ENCODE measurements at regions not wholly inside any gene's neighbourhood (a gene's known extent, or its start where the extent isn't known, plus 50 kb on each side); places are given as distances from the start of the nearest gene placed in this dataset.

DNA sequence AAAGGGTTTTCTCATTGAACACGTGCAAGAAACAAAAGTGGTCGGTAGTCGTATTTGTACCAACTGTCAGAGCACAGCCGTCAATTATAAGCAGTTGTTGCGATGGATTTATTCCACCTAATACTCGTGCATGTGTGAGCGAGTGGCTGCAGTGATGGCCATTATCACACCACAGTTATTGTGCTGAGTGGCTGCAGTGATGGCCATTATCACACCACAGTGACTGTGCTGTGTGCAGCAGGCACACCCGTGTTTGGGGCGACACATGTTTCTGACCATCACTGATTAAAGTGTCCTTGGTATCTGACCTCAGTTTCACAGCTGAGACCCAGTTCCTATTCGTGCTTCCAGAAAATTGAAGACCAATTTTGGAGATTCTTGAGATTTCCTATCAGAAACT is 142.9 kb upstream of the PFKP start:
- Histone ChIP-seq H3K9me3 (no peaks in the 10 kb centered on the region), H3K27me3 (no peaks in the 10 kb centered on the region), H3K4me1 (no peaks in the 10 kb centered on the region), H3K36me3 (no peaks in the 10 kb centered on the region), H3K27ac (no peak overlapping the region), H3K4me3 (no peak overlapping the region)
- TF ChIP-seq, protein P1, sequence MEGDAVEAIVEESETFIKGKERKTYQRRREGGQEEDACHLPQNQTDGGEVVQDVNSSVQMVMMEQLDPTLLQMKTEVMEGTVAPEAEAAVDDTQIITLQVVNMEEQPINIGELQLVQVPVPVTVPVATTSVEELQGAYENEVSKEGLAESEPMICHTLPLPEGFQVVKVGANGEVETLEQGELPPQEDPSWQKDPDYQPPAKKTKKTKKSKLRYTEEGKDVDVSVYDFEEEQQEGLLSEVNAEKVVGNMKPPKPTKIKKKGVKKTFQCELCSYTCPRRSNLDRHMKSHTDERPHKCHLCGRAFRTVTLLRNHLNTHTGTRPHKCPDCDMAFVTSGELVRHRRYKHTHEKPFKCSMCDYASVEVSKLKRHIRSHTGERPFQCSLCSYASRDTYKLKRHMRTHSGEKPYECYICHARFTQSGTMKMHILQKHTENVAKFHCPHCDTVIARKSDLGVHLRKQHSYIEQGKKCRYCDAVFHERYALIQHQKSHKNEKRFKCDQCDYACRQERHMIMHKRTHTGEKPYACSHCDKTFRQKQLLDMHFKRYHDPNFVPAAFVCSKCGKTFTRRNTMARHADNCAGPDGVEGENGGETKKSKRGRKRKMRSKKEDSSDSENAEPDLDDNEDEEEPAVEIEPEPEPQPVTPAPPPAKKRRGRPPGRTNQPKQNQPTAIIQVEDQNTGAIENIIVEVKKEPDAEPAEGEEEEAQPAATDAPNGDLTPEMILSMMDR (IDR thresholded peaks at IDR 0.05), result no peak
- no peak for TF ChIP-seq POLR2AphosphoS5 (IDR thresholded peaks at IDR 0.05; ENCODE audit: insufficient read depth in 1 of 2, low read depth in 1 of 2)
- TF ChIP-seq POLR2A (IDR thresholded peaks at IDR 0.05), result no peak
- no peak for DNase-seq (ENCODE audit: extremely low spot score in 2 of 2)
- intact Hi-C loops (cut with DNase I), result no loop called here

DNA sequence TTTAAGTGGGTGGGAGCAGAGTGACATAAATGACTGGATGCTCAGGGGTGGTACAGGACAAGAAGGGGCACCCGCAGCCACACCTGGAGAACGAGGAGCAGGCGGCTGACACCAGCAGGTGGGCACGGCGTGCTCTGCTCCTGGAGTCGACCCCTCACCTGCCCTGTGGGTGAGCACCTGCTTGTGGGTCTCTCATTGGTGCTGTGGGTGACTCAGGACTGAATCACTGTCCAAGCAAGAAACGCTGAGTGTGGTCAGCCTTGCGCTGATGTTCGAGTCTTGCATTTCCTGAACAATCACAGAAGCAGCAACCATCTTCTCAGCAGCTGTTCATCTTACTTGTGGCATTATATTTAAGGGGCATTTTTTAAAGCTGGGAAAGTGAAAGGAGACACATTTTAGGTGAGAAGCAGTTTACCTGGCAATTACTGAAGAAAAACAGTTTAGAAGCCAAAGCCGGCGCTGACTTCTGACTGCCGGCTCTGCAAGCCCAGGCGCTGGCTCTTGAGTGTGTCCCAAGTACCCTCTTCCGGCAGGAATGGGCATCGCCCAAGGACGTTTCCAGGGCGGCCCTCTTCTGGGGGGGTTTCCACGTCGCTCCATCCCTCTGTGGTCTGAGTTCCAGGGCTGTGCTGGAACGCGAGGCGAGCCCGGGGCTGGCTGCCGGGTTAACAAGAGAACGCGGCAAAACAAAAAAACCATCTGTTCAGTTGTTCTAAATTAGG is 145.2 kb upstream of the PFKP start:
- H3K9me3 ChIP-seq, result no peaks in the 10 kb centered on the region
- H3K36me3 ChIP-seq, result no peaks in the 10 kb centered on the region
- no peaks in the 10 kb centered on the region for H3K4me1 ChIP-seq
- no peaks in the 10 kb centered on the region for H3K27me3 ChIP-seq
- TF ChIP-seq POLR2AphosphoS5 (IDR thresholded peaks at IDR 0.05; ENCODE audit: insufficient read depth in 1 of 2, low read depth in 1 of 2) (no peak), POLR2A (IDR thresholded peaks at IDR 0.05) (no peak)
- TF ChIP-seq, protein P1 (IDR thresholded peaks at IDR 0.05), result no peak
- H3K4me3 ChIP-seq, result no peak overlapping the region
- no peak overlapping the region for H3K27ac ChIP-seq
- intact Hi-C loops (cut with DNase I), result no loop called here
- no peak for DNase-seq (ENCODE audit: extremely low spot score in 2 of 2)

DNA sequence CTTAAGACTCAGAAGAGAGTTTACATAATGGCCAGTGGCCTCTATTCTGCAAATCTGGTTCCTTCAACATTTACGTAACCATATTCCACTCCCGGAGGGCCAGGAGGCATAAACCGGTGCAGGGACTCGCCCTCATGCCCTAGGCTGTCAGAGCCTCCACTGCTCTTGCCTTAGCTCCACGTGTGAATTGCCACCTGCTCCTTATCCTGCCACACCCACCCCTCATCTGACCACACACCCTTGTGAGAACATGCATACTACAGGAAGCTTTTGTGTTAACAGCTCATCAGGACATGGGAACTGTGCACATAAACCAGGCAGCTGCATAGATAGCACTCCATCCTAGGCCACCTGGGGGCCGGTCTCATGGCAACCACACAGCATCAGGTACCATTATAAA is 146.7 kb upstream of the PFKP start:
- Histone ChIP-seq H3K27me3 (no peaks in the 10 kb centered on the region), H3K9me3 (no peaks in the 10 kb centered on the region), H3K36me3 (no peaks in the 10 kb centered on the region), H3K4me3 (no peak overlapping the region), H3K27ac (no peak overlapping the region), H3K4me1 (no peaks in the 10 kb centered on the region)
- DNase-seq (ENCODE audit: extremely low spot score in 2 of 2), result no peak
- no peak for TF ChIP-seq POLR2A (IDR thresholded peaks at IDR 0.05)
- no peak for TF ChIP-seq POLR2AphosphoS5 (IDR thresholded peaks at IDR 0.05; ENCODE audit: insufficient read depth in 1 of 2, low read depth in 1 of 2)
- TF ChIP-seq, protein P1 (IDR thresholded peaks at IDR 0.05), result no peak
- intact Hi-C loops (cut with DNase I), result no loop called here

DNA sequence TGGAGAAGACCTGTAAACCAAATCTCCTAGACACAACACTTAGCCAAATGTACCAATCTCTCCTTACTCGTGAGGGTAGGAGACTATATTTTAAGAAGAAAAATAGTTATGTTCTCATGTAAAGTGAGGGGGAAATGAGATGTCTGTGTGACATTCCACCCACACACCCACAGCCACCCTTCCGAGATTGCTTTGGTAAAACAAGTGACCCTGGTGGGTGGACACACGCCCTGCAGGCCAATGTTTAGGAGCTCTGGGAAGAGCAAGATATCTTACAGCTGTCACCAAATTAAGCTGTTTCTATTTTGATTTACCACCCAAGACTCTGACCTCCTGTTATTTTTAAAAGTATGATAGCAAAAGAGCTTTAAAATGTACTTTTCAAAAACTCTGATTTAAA is 147.2 kb upstream of the PFKP start:
- Histone ChIP-seq H3K27ac (no peak overlapping the region), H3K27me3 (no peaks in the 10 kb centered on the region), H3K36me3 (no peaks in the 10 kb centered on the region), H3K4me1 (no peaks in the 10 kb centered on the region), H3K9me3 (no peaks in the 10 kb centered on the region), H3K4me3 (no peak overlapping the region)
- TF ChIP-seq POLR2A (IDR thresholded peaks at IDR 0.05) (no peak), POLR2AphosphoS5 (IDR thresholded peaks at IDR 0.05; ENCODE audit: insufficient read depth in 1 of 2, low read depth in 1 of 2) (no peak)
- TF ChIP-seq, protein P1 (IDR thresholded peaks at IDR 0.05), result no peak
- intact Hi-C loops (cut with DNase I), result no loop called here
- DNase-seq (ENCODE audit: extremely low spot score in 2 of 2), result no peak

DNA sequence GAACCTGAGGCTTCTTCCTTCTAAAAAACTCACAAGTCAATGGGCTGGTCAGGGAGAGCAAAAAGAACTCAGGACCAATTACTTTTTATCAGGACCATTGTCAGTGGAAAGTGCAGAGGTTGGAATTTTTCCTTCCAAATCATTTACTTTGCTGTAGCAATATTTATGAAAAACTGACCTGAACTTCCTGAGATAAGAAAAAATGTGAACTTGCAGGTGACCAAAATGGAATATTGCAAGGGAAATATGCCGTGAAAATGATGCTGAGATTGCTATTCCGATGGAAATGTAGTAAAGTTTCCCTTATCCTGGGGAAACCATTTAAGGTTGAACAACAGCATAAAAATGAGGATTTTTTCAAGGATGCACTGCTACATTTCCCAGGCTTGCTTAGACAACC is 148.3 kb upstream of the PFKP start:
- DNase-seq (ENCODE audit: extremely low spot score in 2 of 2), result no peak
- TF ChIP-seq POLR2A (IDR thresholded peaks at IDR 0.05) (no peak), POLR2AphosphoS5 (IDR thresholded peaks at IDR 0.05; ENCODE audit: insufficient read depth in 1 of 2, low read depth in 1 of 2) (no peak)
- TF ChIP-seq, protein P1 (IDR thresholded peaks at IDR 0.05), result no peak
- Histone ChIP-seq H3K36me3 (no peaks in the 10 kb centered on the region), H3K9me3 (no peaks in the 10 kb centered on the region), H3K27ac (no peak overlapping the region), H3K27me3 (no peaks in the 10 kb centered on the region), H3K4me3 (no peak overlapping the region), H3K4me1 (no peaks in the 10 kb centered on the region)
- intact Hi-C loops (cut with DNase I), result no loop called here
